ENCODE measurements at regions not wholly inside any gene's neighbourhood (a gene's known extent, or its start where the extent isn't known, plus 50 kb on each side); places are given as distances from the start of the nearest gene placed in this dataset.

- no peaks in the 10 kb centered on the region for H3K4me1 Mint-ChIP-seq
- H3K36me3 Mint-ChIP-seq, result no peaks in the 10 kb centered on the region
- H3K27me3 Mint-ChIP-seq, result no peaks in the 10 kb centered on the region
- H3K27ac Mint-ChIP-seq, result no peak overlapping the region
- DNase-seq (no peak), ATAC-seq (no peak)
- no peaks in the 10 kb centered on the region for H3K9me3 Mint-ChIP-seq (ENCODE audit: low read depth)
- CTCF ChIA-PET, result no interaction called here
- H3K4me3 Mint-ChIP-seq, result no peak overlapping the region
Measured at GRCh38 chr19:29089315-29089870, 123.6 kb downstream of the UQCRFS1 start.

- DNase-seq (no peak), ATAC-seq (no peak)
- H3K27ac Mint-ChIP-seq, result no peak overlapping the region
- no peaks in the 10 kb centered on the region for H3K36me3 Mint-ChIP-seq
- CTCF ChIA-PET, result no interaction called here
- no peaks in the 10 kb centered on the region for H3K27me3 Mint-ChIP-seq
- no peaks in the 10 kb centered on the region for H3K4me1 Mint-ChIP-seq
- no peak overlapping the region for H3K4me3 Mint-ChIP-seq
- H3K9me3 Mint-ChIP-seq (ENCODE audit: low read depth), result no peaks in the 10 kb centered on the region
Measured at GRCh38 chr19:29088761-29089160, 124.2 kb downstream of the UQCRFS1 start.

GRCh38 chr19:29086646-29087045 is 126.3 kb downstream of the UQCRFS1 start:
- DNase-seq (no peak), ATAC-seq (no peak)
- Mint-ChIP-seq H3K27ac (no peak overlapping the region), H3K27me3 (no peaks in the 10 kb centered on the region), H3K9me3 (ENCODE audit: low read depth) (no peaks in the 10 kb centered on the region), H3K36me3 (no peaks in the 10 kb centered on the region), H3K4me3 (no peak overlapping the region), H3K4me1 (no peaks in the 10 kb centered on the region)
- CTCF ChIA-PET, result no interaction called here

- H3K4me3 Mint-ChIP-seq, result no peak overlapping the region
Measured at GRCh38 chr19:29086182-29086581, 126.8 kb downstream of the UQCRFS1 start.

GRCh38 chr19:29085630-29086029 is 127.3 kb downstream of the UQCRFS1 start:
- no peak overlapping the region for H3K4me3 Mint-ChIP-seq
- H3K27me3 Mint-ChIP-seq, result no peaks in the 10 kb centered on the region
- no peaks in the 10 kb centered on the region for H3K4me1 Mint-ChIP-seq
- ATAC-seq, result no peak
- H3K36me3 Mint-ChIP-seq, result no peaks in the 10 kb centered on the region
- CTCF ChIA-PET, result interaction anchor here (1.2 kb wide), 1 partner anchor 178 kb away, joined by 3 read pairs; no protein-coding TSS in a partner anchor
- no peak for DNase-seq
- no peaks in the 10 kb centered on the region for H3K9me3 Mint-ChIP-seq (ENCODE audit: low read depth)
- H3K27ac Mint-ChIP-seq, result no peak overlapping the region

More at GRCh38 chr19:29086182-29086581, 126.8 kb downstream of the UQCRFS1 start:
- Mint-ChIP-seq H3K36me3 (no peaks in the 10 kb centered on the region), H3K9me3 (ENCODE audit: low read depth) (no peaks in the 10 kb centered on the region), H3K27me3 (no peaks in the 10 kb centered on the region), H3K27ac (no peak overlapping the region), H3K4me1 (no peaks in the 10 kb centered on the region)
- DNase-seq (no peak), ATAC-seq (no peak)
- CTCF ChIA-PET, result no interaction called here

- CTCF ChIA-PET, result interaction anchor here (1.2 kb wide), 1 partner anchor 178 kb away, joined by 3 read pairs; no protein-coding TSS in a partner anchor
- H3K9me3 Mint-ChIP-seq (ENCODE audit: low read depth), result no peaks in the 10 kb centered on the region
- no peaks in the 10 kb centered on the region for H3K27me3 Mint-ChIP-seq
- no peaks in the 10 kb centered on the region for H3K4me1 Mint-ChIP-seq
- ATAC-seq (no peak), DNase-seq (no peak)
- no peaks in the 10 kb centered on the region for H3K36me3 Mint-ChIP-seq
- H3K4me3 Mint-ChIP-seq, result no peak overlapping the region
- H3K27ac Mint-ChIP-seq, result no peak overlapping the region
Measured at GRCh38 chr19:29085206-29085605, 127.7 kb downstream of the UQCRFS1 start.

GRCh38 chr19:29084266-29084665 is 128.7 kb downstream of the UQCRFS1 start:
- no peaks in the 10 kb centered on the region for H3K9me3 Mint-ChIP-seq (ENCODE audit: low read depth)
- no peak overlapping the region for H3K27ac Mint-ChIP-seq
- no peaks in the 10 kb centered on the region for H3K4me1 Mint-ChIP-seq
- H3K27me3 Mint-ChIP-seq, result no peaks in the 10 kb centered on the region
- H3K4me3 Mint-ChIP-seq, result no peak overlapping the region
- DNase-seq (no peak), ATAC-seq (no peak)
- H3K36me3 Mint-ChIP-seq, result no peaks in the 10 kb centered on the region
- CTCF ChIA-PET, result interaction anchor here (1.2 kb wide), 1 partner anchor 179 kb away, joined by 3 read pairs; no protein-coding TSS in a partner anchor

GRCh38 chr19:29083863-29084262 is 129.1 kb downstream of the UQCRFS1 start:
- Mint-ChIP-seq H3K27ac (no peak overlapping the region), H3K4me3 (no peak overlapping the region), H3K9me3 (ENCODE audit: low read depth) (no peaks in the 10 kb centered on the region), H3K36me3 (no peaks in the 10 kb centered on the region), H3K4me1 (no peaks in the 10 kb centered on the region), H3K27me3 (no peaks in the 10 kb centered on the region)
- ATAC-seq (no peak), DNase-seq (no peak)
- CTCF ChIA-PET, result no interaction called here

GRCh38 chr19:29079356-29080032 is 133.5 kb downstream of the UQCRFS1 start:
- no peak overlapping the region for H3K4me3 Mint-ChIP-seq
- CTCF ChIA-PET, result no interaction called here
- no peaks in the 10 kb centered on the region for H3K36me3 Mint-ChIP-seq

GRCh38 chr19:29076963-29077362 is 136.0 kb downstream of the UQCRFS1 start:
- H3K4me3 Mint-ChIP-seq, result no peak overlapping the region
- no peak for DNase-seq
- CTCF ChIA-PET, result no interaction called here
- H3K27ac Mint-ChIP-seq, result no peak overlapping the region
- no peaks in the 10 kb centered on the region for H3K36me3 Mint-ChIP-seq
- no peaks in the 10 kb centered on the region for H3K4me1 Mint-ChIP-seq
- no peaks in the 10 kb centered on the region for H3K27me3 Mint-ChIP-seq
- H3K9me3 Mint-ChIP-seq (ENCODE audit: low read depth), result no peaks in the 10 kb centered on the region
- ATAC-seq, result no peak

More at GRCh38 chr19:29079356-29080032, 133.5 kb downstream of the UQCRFS1 start:
- no peak for DNase-seq
- Mint-ChIP-seq H3K4me1 (no peaks in the 10 kb centered on the region), H3K9me3 (ENCODE audit: low read depth) (no peaks in the 10 kb centered on the region), H3K27ac (no peak overlapping the region), H3K27me3 (no peaks in the 10 kb centered on the region)
- no peak for ATAC-seq

- no peaks in the 10 kb centered on the region for H3K36me3 Mint-ChIP-seq
Measured at GRCh38 chr19:29076161-29076560, 136.8 kb downstream of the UQCRFS1 start.

GRCh38 chr19:29075149-29075548 is 137.8 kb downstream of the UQCRFS1 start:
- H3K27me3 Mint-ChIP-seq, result no peaks in the 10 kb centered on the region

More at GRCh38 chr19:29076161-29076560, 136.8 kb downstream of the UQCRFS1 start:
- H3K4me3 Mint-ChIP-seq, result no peak overlapping the region
- H3K27me3 Mint-ChIP-seq, result no peaks in the 10 kb centered on the region
- DNase-seq (no peak), ATAC-seq (no peak)
- no peaks in the 10 kb centered on the region for H3K9me3 Mint-ChIP-seq (ENCODE audit: low read depth)
- no peaks in the 10 kb centered on the region for H3K4me1 Mint-ChIP-seq
- H3K27ac Mint-ChIP-seq, result no peak overlapping the region
- CTCF ChIA-PET, result no interaction called here

GRCh38 chr19:29074579-29074978 is 138.4 kb downstream of the UQCRFS1 start:
- no peaks in the 10 kb centered on the region for H3K36me3 Mint-ChIP-seq
- H3K4me1 Mint-ChIP-seq, result no peaks in the 10 kb centered on the region
- ATAC-seq, result no peak
- CTCF ChIA-PET, result no interaction called here
- DNase-seq, result no peak
- H3K9me3 Mint-ChIP-seq (ENCODE audit: low read depth), result no peaks in the 10 kb centered on the region
- no peaks in the 10 kb centered on the region for H3K27me3 Mint-ChIP-seq
- no peak overlapping the region for H3K4me3 Mint-ChIP-seq
- H3K27ac Mint-ChIP-seq, result no peak overlapping the region

More at GRCh38 chr19:29075149-29075548, 137.8 kb downstream of the UQCRFS1 start:
- ATAC-seq (no peak), DNase-seq (no peak)
- Mint-ChIP-seq H3K4me3 (no peak overlapping the region), H3K27ac (no peak overlapping the region), H3K36me3 (no peaks in the 10 kb centered on the region), H3K4me1 (no peaks in the 10 kb centered on the region), H3K9me3 (ENCODE audit: low read depth) (no peaks in the 10 kb centered on the region)
- CTCF ChIA-PET, result no interaction called here

- H3K4me3 Mint-ChIP-seq, result no peak overlapping the region
- H3K4me1 Mint-ChIP-seq, result no peaks in the 10 kb centered on the region
- no peaks in the 10 kb centered on the region for H3K36me3 Mint-ChIP-seq
- H3K27me3 Mint-ChIP-seq, result no peaks in the 10 kb centered on the region
- H3K27ac Mint-ChIP-seq, result no peak overlapping the region
- ATAC-seq (no peak), DNase-seq (no peak)
- H3K9me3 Mint-ChIP-seq (ENCODE audit: low read depth), result no peaks in the 10 kb centered on the region
- CTCF ChIA-PET, result no interaction called here
Measured at GRCh38 chr19:29067831-29068230, 145.1 kb downstream of the UQCRFS1 start.
